SK-N-MC (cell line): ENCODE measurements at regions not wholly inside any gene's neighbourhood (a gene's known extent, or its start where the extent isn't known, plus 50 kb on each side); places are given as distances from the start of the nearest gene placed in this dataset.

Source experiments
- EZH2 ChIP-seq: fragments of 200-600 bp; sonication (generic); IDR thresholded peaks from one replicate; pipeline ENCODE4 v1.6.1; 2017; ENCODE audit warnings: antibody characterized with exemption
- POLR2AphosphoS5 ChIP-seq: IDR thresholded peaks from 2 replicates; pipeline ENCODE4 v1.6.1; 2012; ENCODE audit warnings: mild to moderate bottlenecking, low read depth, low read length, borderline replicate concordance

GRCh38 chr21:38134084-38134873 is 122.5 kb upstream of the KCNJ15 start:
- TF ChIP-seq POLR2AphosphoS5 (no peak), EZH2 (no peak)
